ENCODE measurements at regions not wholly inside any gene's neighbourhood (a gene's known extent, or its start where the extent isn't known, plus 50 kb on each side); places are given as distances from the start of the nearest gene placed in this dataset.

- Histone ChIP-seq H3K27ac (ENCODE audit: low read depth, low read length, poor library complexity, severe bottlenecking) (no peak overlapping the region), H3K4me1 (ENCODE audit: insufficient read depth, low read length, poor library complexity, severe bottlenecking) (no peaks in the 10 kb centered on the region), H3K4me3 (ENCODE audit: low read depth, low read length, poor library complexity, severe bottlenecking) (no peak overlapping the region), H3K36me3 (ENCODE audit: insufficient read depth, low read length) (no peaks in the 10 kb centered on the region), H3K9me2 (ENCODE audit: insufficient read depth, low read length) (no peaks in the 10 kb centered on the region), H3K4me2 (ENCODE audit: low read length) (no peak overlapping the region), H4K20me1 (ENCODE audit: insufficient read depth, low read length) (no peaks in the 10 kb centered on the region), H2AFZ (ENCODE audit: low read length) (no peak overlapping the region), H3K79me2 (ENCODE audit: insufficient read depth, low read depth, low read length) (no peaks in the 10 kb centered on the region), H3K9me3 (ENCODE audit: low read length) (no peaks in the 10 kb centered on the region)
- no TSS peak for BruUV-seq (replicated peaks)
- ChIA-PET POLR2A (interaction anchor here (0.6 kb wide), 1 partner anchor 633 kb away, joined by 4 read pairs; no protein-coding TSS in a partner anchor), CTCF (ENCODE audit: unreplicated experiment) (no interaction called here)
- DNase-seq (ENCODE audit: low spot score), result no peak
- TF ChIP-seq CTCF (conservative IDR thresholded peaks at IDR 0.05; ENCODE audit: low read length), result no peak
- no peak for TF ChIP-seq EZH2phosphoT487 (IDR thresholded peaks at IDR 0.05; ENCODE audit: borderline replicate concordance, low read depth, low read length)
- intact Hi-C loops (cut with micrococcal nuclease; ENCODE audit: unreplicated experiment), result no loop called here
Observed at GRCh38 chr17:31731118-31731517, 127.9 kb downstream of the COPRS start.

- no peak for DNase-seq (ENCODE audit: low spot score)
- H4K20me1 ChIP-seq (ENCODE audit: insufficient read depth, low read length), result no peaks in the 10 kb centered on the region
- no peak overlapping the region for H3K27ac ChIP-seq (ENCODE audit: low read depth, low read length, poor library complexity, severe bottlenecking)
- POLR2A ChIA-PET, result no interaction called here
- H3K9me3 ChIP-seq (ENCODE audit: low read length), result no peaks in the 10 kb centered on the region
- H2AFZ ChIP-seq (ENCODE audit: low read length), result no peak overlapping the region
- H3K79me2 ChIP-seq (ENCODE audit: insufficient read depth, low read depth, low read length), result no peaks in the 10 kb centered on the region
- no peak overlapping the region for H3K4me2 ChIP-seq (ENCODE audit: low read length)
- BruUV-seq (replicated peaks), result no TSS peak
- TF ChIP-seq EZH2phosphoT487 (IDR thresholded peaks at IDR 0.05; ENCODE audit: borderline replicate concordance, low read depth, low read length), result no peak
- TF ChIP-seq CTCF (conservative IDR thresholded peaks at IDR 0.05; ENCODE audit: low read length), result no peak
- intact Hi-C loops (cut with micrococcal nuclease; ENCODE audit: unreplicated experiment), result no loop called here
- no peaks in the 10 kb centered on the region for H3K4me1 ChIP-seq (ENCODE audit: insufficient read depth, low read length, poor library complexity, severe bottlenecking)
- H3K36me3 ChIP-seq (ENCODE audit: insufficient read depth, low read length), result no peaks in the 10 kb centered on the region
- CTCF ChIA-PET (ENCODE audit: unreplicated experiment), result no interaction called here
- H3K9me2 ChIP-seq (ENCODE audit: insufficient read depth, low read length), result no peaks in the 10 kb centered on the region
- H3K4me3 ChIP-seq (ENCODE audit: low read depth, low read length, poor library complexity, severe bottlenecking), result no peak overlapping the region
Observed at GRCh38 chr17:31726980-31727427, 132.0 kb downstream of the COPRS start.

- H3K4me2 ChIP-seq (ENCODE audit: low read length), result no peak overlapping the region
- POLR2A ChIA-PET, result no interaction called here
- intact Hi-C loops (cut with micrococcal nuclease; ENCODE audit: unreplicated experiment), result no loop called here
Observed at GRCh38 chr17:31724619-31725018, 134.4 kb downstream of the COPRS start.

More at GRCh38 chr17:31724619-31725018, 134.4 kb downstream of the COPRS start:
- Histone ChIP-seq H3K4me1 (ENCODE audit: insufficient read depth, low read length, poor library complexity, severe bottlenecking) (no peaks in the 10 kb centered on the region), H3K9me2 (ENCODE audit: insufficient read depth, low read length) (no peaks in the 10 kb centered on the region), H2AFZ (ENCODE audit: low read length) (no peak overlapping the region), H3K27ac (ENCODE audit: low read depth, low read length, poor library complexity, severe bottlenecking) (no peak overlapping the region), H3K79me2 (ENCODE audit: insufficient read depth, low read depth, low read length) (no peaks in the 10 kb centered on the region), H3K4me3 (ENCODE audit: low read depth, low read length, poor library complexity, severe bottlenecking) (no peak overlapping the region), H3K36me3 (ENCODE audit: insufficient read depth, low read length) (no peaks in the 10 kb centered on the region), H3K9me3 (ENCODE audit: low read length) (no peaks in the 10 kb centered on the region), H4K20me1 (ENCODE audit: insufficient read depth, low read length) (no peaks in the 10 kb centered on the region)
- TF ChIP-seq EZH2phosphoT487 (IDR thresholded peaks at IDR 0.05; ENCODE audit: borderline replicate concordance, low read depth, low read length) (no peak), CTCF (conservative IDR thresholded peaks at IDR 0.05; ENCODE audit: low read length) (no peak)
- BruUV-seq (replicated peaks), result no TSS peak
- CTCF ChIA-PET (ENCODE audit: unreplicated experiment), result no interaction called here
- no peak for DNase-seq (ENCODE audit: low spot score)
